K562 (cell line): ENCODE measurements at regions not wholly inside any gene's neighbourhood (a gene's known extent, or its start where the extent isn't known, plus 50 kb on each side); places are given as distances from the start of the nearest gene placed in this dataset.

ENCODE experiments used
- ATAC-seq: fragments of 200-7000 bp; cut with Tn5 transposase; 3 replicates; pipeline ENCODE4 v1.9.1; 2020; ENCODE audit warnings: moderate library complexity
- BruUV-seq: library from RNA; stranded (reverse); fragments of 400-500 nt; replicated peaks from 2 replicates; lab custom pipeline; 2021; lab: Mats Ljungman, UMichigan
- CTCF ChIA-PET: fragments of 300-600 bp; formaldehyde crosslinking; extraction: SDS; loops from one replicate; lab custom pipeline; 2021; ENCODE audit warnings: low intra/inter-chr PET ratio; lab: Yijun Ruan, JAX
- POLR2A ChIA-PET: fragments of 300-600, 350-650 bp; sonication (Branson Sonifier 250); formaldehyde crosslinking; extraction: SDS; loops from one replicate; lab custom pipeline; 2021; ENCODE audit warnings: antibody characterized with exemption, inconsistent platforms; lab: Yijun Ruan, JAX
- DNase-seq, 4 experiments: peaks; one replicate each; pipeline versions ENCODE4 v3.0.0 to v3.0.0-alpha.2; 2011 to 2018; ENCODE audit warnings: low spot score in 3 of 4, mixed read lengths in 3 of 4; ENCODE audit errors: extremely low read depth in 1 of 4
- FAIRE-seq: peaks from 2 replicates; lab custom pipeline; 2011; peaks lifted over from hg19 to GRCh38; lab: Jason Lieb, UNC
- H2AFZ ChIP-seq: 2 replicates; pipeline ENCODE4 v1.6.0; 2011; ENCODE audit warnings: low read depth, low read length, control low read depth, inconsistent platforms
- H3K27ac ChIP-seq: fragments of 200-600 bp; 3 replicates; pipeline ENCODE4 v1.8.0; 2011; ENCODE audit warnings: low read depth, mild to moderate bottlenecking, control low read depth, inconsistent platforms, low read length, moderate library complexity, mixed read lengths; ENCODE audit errors: extremely low read depth
- H3K27me3 ChIP-seq, 2 experiments: fragments of 300-600 bp in 1 of 2; 2 replicates in 1 of 2; 3 replicates in 1 of 2; pipeline versions ENCODE4 v1.6.0 to v1.8.0; 2011; ENCODE audit warnings: inconsistent platforms in 2 of 2, low read length in 2 of 2, mild to moderate bottlenecking in 1 of 2, mixed read lengths in 1 of 2, moderate library complexity in 1 of 2; ENCODE audit not compliant: control insufficient read depth in 2 of 2, insufficient read depth in 2 of 2
- H3K36me3 ChIP-seq: fragments of 300-600 bp; 3 replicates; pipeline ENCODE4 v1.8.0; 2011; ENCODE audit warnings: mild to moderate bottlenecking, low read length, inconsistent platforms; ENCODE audit not compliant: control insufficient read depth, insufficient read depth
- H3K4me1 ChIP-seq, 2 experiments: fragments of 200-600 bp in 1 of 2; replicated peaks in 1 of 2; 2 replicates in 1 of 2; 3 replicates in 1 of 2; pipeline versions ENCODE4 v1.5.1 to v1.8.0; 2011; ENCODE audit warnings: inconsistent platforms in 2 of 2, low read length in 2 of 2, mild to moderate bottlenecking in 1 of 2, mixed read lengths in 1 of 2, moderate library complexity in 1 of 2; ENCODE audit not compliant: control insufficient read depth in 2 of 2, insufficient read depth in 2 of 2
- H3K4me2 ChIP-seq: 2 replicates; pipeline ENCODE4 v1.6.1; 2011; ENCODE audit warnings: low read length, control low read depth, inconsistent platforms, mixed read lengths; ENCODE audit not compliant: insufficient read depth
- H3K4me3 ChIP-seq: fragments of 200-600 bp; sonication (generic), shearing (Covaris generic); 2 replicates; pipeline ENCODE4 v1.5.1; 2016; ENCODE audit warnings: control low read depth, inconsistent platforms
- H3K79me2 ChIP-seq: fragments of 200-600 bp; 3 replicates; pipeline ENCODE4 v1.8.0; 2011; ENCODE audit warnings: low read length, inconsistent platforms; ENCODE audit not compliant: control insufficient read depth, insufficient read depth
- H3K9ac ChIP-seq, 2 experiments: 2 replicates each; pipeline versions ENCODE4 v1.6.0 to v1.6.1; 2011; ENCODE audit warnings: low read depth in 2 of 2, low read length in 2 of 2, control low read depth in 1 of 2, inconsistent platforms in 1 of 2, mild to moderate bottlenecking in 1 of 2, mixed read lengths in 1 of 2; ENCODE audit not compliant: insufficient read depth in 1 of 2
- H3K9me1 ChIP-seq: one replicate; pipeline ENCODE4 v1.6.0; 2011; ENCODE audit warnings: inconsistent platforms, mild to moderate bottlenecking, low read length, moderate library complexity; ENCODE audit not compliant: control insufficient read depth, insufficient read depth
- H3K9me3 ChIP-seq: replicated peaks from 2 replicates; pipeline ENCODE4 v1.5.1; 2011; ENCODE audit warnings: low read depth, low read length, inconsistent platforms; ENCODE audit not compliant: control insufficient read depth, insufficient read depth
- H4K20me1 ChIP-seq: replicated peaks from 2 replicates; pipeline ENCODE4 v1.6.1; 2011; ENCODE audit warnings: low read length, inconsistent platforms, mixed read lengths; ENCODE audit not compliant: control insufficient read depth, insufficient read depth
- BCLAF1 ChIP-seq, 2 experiments: fragments of 450-650 bp in 1 of 2; IDR thresholded peaks; 2 replicates each; pipeline ENCODE4 v1.6.1; 2011 to 2017; ENCODE audit warnings: low read depth in 2 of 2, antibody characterized with exemption in 1 of 2, borderline replicate concordance in 1 of 2, low read length in 1 of 2, mild to moderate bottlenecking in 1 of 2, mixed read lengths in 1 of 2; ENCODE audit not compliant: control insufficient read depth in 1 of 2
- BDP1 ChIP-seq: IDR thresholded peaks from 3 replicates; pipeline ENCODE4 v1.6.1; 2011; ENCODE audit not compliant: insufficient read length, insufficient read depth
- BMI1 ChIP-seq: fragments of 150-350 bp; IDR thresholded peaks from 2 replicates; pipeline ENCODE4 v1.6.1; 2014; ENCODE audit warnings: low read length
- EHMT2 ChIP-seq: fragments of 450-650 bp; IDR thresholded peaks from 2 replicates; pipeline ENCODE4 v1.6.1; 2018; ENCODE audit warnings: antibody characterized with exemption
- ELK3 ChIP-seq: fragments of 450-650 bp; formaldehyde crosslinking; IDR thresholded peaks from 2 replicates; pipeline ENCODE4 v1.4.0; 2020; ENCODE audit warnings: mild to moderate bottlenecking
- ESRRB ChIP-seq: fragments of 250-450 bp; sonication (Bioruptor Pico); IDR thresholded peaks from 2 replicates; pipeline ENCODE4 v1.5.0; 2020; ENCODE audit warnings: mild to moderate bottlenecking, moderate library complexity, borderline replicate concordance
- HES1 ChIP-seq: fragments of 450-650 bp; IDR thresholded peaks from 2 replicates; pipeline ENCODE4 v1.6.1; 2016; ENCODE audit warnings: low read depth, mild to moderate bottlenecking, moderate library complexity
- NONO ChIP-seq, 2 experiments: fragments of 200-400 bp in 1 of 2; fragments of 450-650 bp in 1 of 2; formaldehyde crosslinking in 1 of 2; IDR thresholded peaks; 2 replicates each; pipeline ENCODE4 v1.6.1; 2017; ENCODE audit warnings: low read depth in 2 of 2, mild to moderate bottlenecking in 2 of 2, moderate library complexity in 2 of 2, low read length in 1 of 2
- PHF21A ChIP-seq: fragments of 450-650 bp; IDR thresholded peaks from 2 replicates; pipeline ENCODE4 v1.6.1; 2017; ENCODE audit warnings: low read depth, borderline replicate concordance
- POLR3A ChIP-seq: IDR thresholded peaks from 2 replicates; pipeline ENCODE4 v1.6.1; 2011; ENCODE audit warnings: borderline replicate concordance, mild to moderate bottlenecking, moderate library complexity; ENCODE audit not compliant: insufficient read length, insufficient read depth; ENCODE audit errors: extremely low read depth
- RAD21 ChIP-seq, 2 experiments: fragments of 250-450 bp in 1 of 2; fragments of 450-650 bp in 1 of 2; sonication (Bioruptor Pico) in 1 of 2; formaldehyde crosslinking in 1 of 2; IDR thresholded peaks in 1 of 2; conservative IDR thresholded peaks in 1 of 2; 2 replicates each; pipeline versions ENCODE4 v1.4.0 to v1.8.0; 2020 to 2022; ENCODE audit warnings: mild to moderate bottlenecking in 2 of 2, moderate library complexity in 1 of 2
- TGIF2 ChIP-seq: sonication (generic); formaldehyde crosslinking; IDR thresholded peaks from 2 replicates; pipeline ENCODE4 v1.8.1; 2022; ENCODE audit warnings: mild to moderate bottlenecking, missing genetic modification reagents, moderate library complexity
- ZNF232 ChIP-seq: sonication (generic); formaldehyde crosslinking; IDR thresholded peaks from 2 replicates; pipeline ENCODE4 v1.8.0; 2022; ENCODE audit warnings: mild to moderate bottlenecking, missing genetic modification reagents
- ZNF239 ChIP-seq: fragments of 250-450 bp; sonication (Bioruptor Pico); IDR thresholded peaks from 2 replicates; pipeline ENCODE4 v1.4.0; 2020; ENCODE audit warnings: mild to moderate bottlenecking
- WGBS: fragments of 100-300 bp; shearing (Covaris generic); methylation state at CpG from one replicate; pipeline ENCODE4 v1.1.6; 2016; ENCODE audit warnings: low coverage, mixed read lengths; ENCODE audit not compliant: insufficient coverage; ENCODE audit errors: missing lambda C conversion rate; 5-methylcytosine and 5-hydroxymethylcytosine counted together
- in situ Hi-C: fragments of 300-500 bp; cut with MboI; formaldehyde crosslinking; loops from 4 replicates; pipeline ENCODE4 v1.15.0; 2018; ENCODE audit warnings: inconsistent platforms, mixed read lengths
- intact Hi-C: fragments of 100-400 bp; cut with micrococcal nuclease; formaldehyde crosslinking; loops from 2 replicates; pipeline ENCODE4 v1.14.2; 2022

GRCh38 chr3:107063351-107063750, 313.9 kb upstream of the CCDC54 start:
- CTCF ChIA-PET = no interaction called here
- POLR2A ChIA-PET = interaction anchor here (0.6 kb wide), 1 partner anchor 15 kb away, joined by 3 read pairs; no protein-coding TSS in a partner anchor

More at GRCh38 chr3:107063351-107063750, 313.9 kb upstream of the CCDC54 start:
- intact Hi-C loops (no loop called here), in situ Hi-C loops (no loop called here)
- H2AFZ ChIP-seq = no peak overlapping the region
- WGBS = 0% methylated on average over 5 of the region's 5 CpGs
- H3K27ac ChIP-seq = no peak overlapping the region
- no peaks in the 10 kb centered on the region for H3K9me1 ChIP-seq
- H3K36me3 ChIP-seq = no peaks in the 10 kb centered on the region
- no peaks in the 10 kb centered on the region for H3K4me1 ChIP-seq
- no peak for DNase-seq
- H3K9me3 ChIP-seq = no peaks in the 10 kb centered on the region
- TF ChIP-seq TGIF2 (CRISPR knock-in tag) (no peak), NONO (IDR thresholded peaks at IDR 0.05; ENCODE audit: low read depth in 2 of 2, low read length in 1 of 2) (no peak), BDP1 (no peak), EHMT2 (no peak), ZNF239 (CRISPR knock-in tag) (no peak), ELK3 (CRISPR knock-in tag) (no peak), POLR3A (no peak), ESRRB (CRISPR knock-in tag) (no peak), RAD21 (CRISPR knock-in tag; conservative IDR thresholded peaks at IDR 0.05 in 1 of 2, IDR thresholded peaks at IDR 0.05 in 1 of 2) (no peak), ZNF232 (CRISPR knock-in tag) (no peak), BMI1 (no peak), PHF21A (no peak), HES1 (no peak), BCLAF1 (IDR thresholded peaks at IDR 0.05; ENCODE audit: borderline replicate concordance in 1 of 2, control insufficient read depth in 1 of 2, low read depth in 2 of 2, low read length in 1 of 2) (no peak)
- no peak overlapping the region for H3K9ac ChIP-seq
- FAIRE-seq = no peak
- no peak overlapping the region for H3K4me3 ChIP-seq
- H4K20me1 ChIP-seq = no peaks in the 10 kb centered on the region
- no peaks in the 10 kb centered on the region for H3K79me2 ChIP-seq
- no TSS peak for BruUV-seq
- H3K27me3 ChIP-seq = no peaks in the 10 kb centered on the region
- no peak for ATAC-seq
- no peak overlapping the region for H3K4me2 ChIP-seq
